Karpas-422 (cell line): ENCODE measurements at regions not wholly inside any gene's neighbourhood (a gene's known extent, or its start where the extent isn't known, plus 50 kb on each side); places are given as distances from the start of the nearest gene placed in this dataset.
"Not testable (repeated sequence)": the region's sequence is repeated elsewhere in the genome, so short reads cannot be mapped to it uniquely, and the experiment has no call there.

Experiments
- DNase-seq: peaks from one replicate; pipeline ENCODE4 v3.0.0-alpha.2; 2015
- H2AFZ ChIP-seq: fragments of 200-600 bp; sonication (generic); 2 replicates; pipeline ENCODE4 v1.6.1; 2014; ENCODE audit warnings: antibody characterized with exemption, low read length, mixed read lengths
- H3K27ac ChIP-seq: fragments of 200-600 bp; sonication (generic); 2 replicates; pipeline ENCODE4 v1.5.1; 2014; ENCODE audit warnings: mild to moderate bottlenecking, low read length, moderate library complexity
- H3K27me3 ChIP-seq: fragments of 200-600 bp; sonication (generic); 2 replicates; pipeline ENCODE4 v1.6.1; 2014; ENCODE audit warnings: low read length, mixed read lengths
- H3K36me3 ChIP-seq: fragments of 200-600 bp; sonication (generic); 2 replicates; pipeline ENCODE4 v1.6.1; 2014; ENCODE audit warnings: low read length, mixed read lengths; ENCODE audit not compliant: insufficient read depth
- H3K4me1 ChIP-seq: fragments of 200-600 bp; sonication (generic); 2 replicates; pipeline ENCODE4 v1.6.1; 2014; ENCODE audit warnings: mild to moderate bottlenecking, low read length, mixed read lengths
- H3K4me2 ChIP-seq: fragments of 200-600 bp; sonication (generic); 2 replicates; pipeline ENCODE4 v1.6.1; 2014; ENCODE audit warnings: low read length, low read depth, mild to moderate bottlenecking; ENCODE audit not compliant: poor library complexity, severe bottlenecking
- H3K4me3 ChIP-seq: fragments of 200-600 bp; sonication (generic); 2 replicates; pipeline ENCODE4 v1.5.1; 2014; ENCODE audit warnings: mild to moderate bottlenecking, antibody characterized with exemption, low read length, mixed read lengths
- H3K79me2 ChIP-seq: fragments of 200-600 bp; sonication (generic); 2 replicates; pipeline ENCODE4 v1.6.1; 2014; ENCODE audit warnings: mild to moderate bottlenecking, low read length, mixed read lengths
- H3K9ac ChIP-seq: fragments of 200-600 bp; sonication (generic); 2 replicates; pipeline ENCODE4 v1.6.0; 2014; ENCODE audit warnings: low read length
- H3K9me2 ChIP-seq: fragments of 200-600 bp; sonication (generic), shearing (Covaris generic); replicated peaks from 2 replicates; pipeline ENCODE4 v1.6.0; 2014; ENCODE audit warnings: mild to moderate bottlenecking, low read length, moderate library complexity; ENCODE audit not compliant: insufficient read depth
- H3K9me3 ChIP-seq: fragments of 300-700, 200-600 bp; sonication (generic); 2 replicates; pipeline ENCODE4 v1.6.1; 2014; ENCODE audit warnings: low read length, mixed read lengths
- H4K20me1 ChIP-seq: fragments of 200-600 bp; sonication (generic); 2 replicates; pipeline ENCODE4 v1.6.1; 2014; ENCODE audit warnings: mild to moderate bottlenecking, antibody characterized with exemption, low read length, low read depth; ENCODE audit not compliant: insufficient read depth

DNA sequence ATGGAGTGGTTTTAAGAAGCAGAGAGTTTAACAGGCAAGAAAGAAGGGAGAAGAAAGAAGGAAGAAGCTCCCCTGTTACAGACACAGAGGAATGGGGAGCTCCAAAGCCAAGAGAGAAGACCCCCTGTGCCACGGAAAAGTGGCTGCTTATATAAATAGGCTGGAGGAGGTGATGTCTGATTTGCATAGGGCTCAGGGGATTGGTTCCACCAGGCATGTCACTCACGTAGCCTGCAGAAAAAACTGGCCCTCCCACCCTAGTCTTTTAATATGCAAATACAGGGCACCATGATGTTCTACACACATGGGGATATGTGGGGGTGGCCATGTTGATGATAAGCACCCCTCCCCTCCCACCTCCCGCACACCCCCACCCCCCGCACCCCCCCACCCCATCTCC, 99.6 kb downstream of the ETS2 start:
- Histone ChIP-seq H2AFZ (no peak overlapping the region), H3K4me1 (peaks cover 12% of the 10 kb centered on the region), H3K4me2 (no peak overlapping the region), H3K36me3 (no peaks in the 10 kb centered on the region), H3K27ac (no peak overlapping the region), H3K9me3 (no peaks in the 10 kb centered on the region), H3K9ac (no peak overlapping the region), H3K4me3 (no peak overlapping the region), H3K9me2 (no peaks in the 10 kb centered on the region), H3K27me3 (no peaks in the 10 kb centered on the region), H4K20me1 (no peaks in the 10 kb centered on the region), H3K79me2 (no peaks in the 10 kb centered on the region)
- peak; percentile 49 for DNase-seq

DNA sequence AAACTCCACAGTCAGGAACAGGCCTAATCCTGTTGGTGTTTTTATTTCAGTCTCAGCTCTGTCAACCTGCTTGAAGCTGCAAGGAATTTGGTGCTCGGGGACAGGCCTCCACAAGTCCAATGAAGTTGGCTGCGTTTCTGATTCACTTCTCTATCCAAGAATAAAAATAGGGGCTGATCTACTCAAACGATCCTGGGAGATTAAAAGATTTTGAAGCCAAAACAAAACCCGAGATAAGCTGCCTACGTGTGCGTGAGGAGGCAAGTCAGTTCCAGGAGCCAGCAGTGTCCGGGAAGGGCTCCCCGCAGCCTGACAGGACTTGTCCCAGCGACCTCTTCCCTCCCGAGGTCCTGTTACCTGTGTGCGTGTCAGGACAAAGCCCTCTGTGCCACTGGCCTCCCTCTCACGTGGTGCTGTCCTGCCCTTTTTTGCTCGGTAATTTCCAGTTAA, 98.0 kb downstream of the ETS2 start:
- no peak overlapping the region for H3K27ac ChIP-seq
- H3K9me2 ChIP-seq: no peaks in the 10 kb centered on the region
- H2AFZ ChIP-seq: no peak overlapping the region
- no peaks in the 10 kb centered on the region for H3K79me2 ChIP-seq
- no peak overlapping the region for H3K9ac ChIP-seq
- no peaks in the 10 kb centered on the region for H3K36me3 ChIP-seq
- no peak overlapping the region for H3K4me3 ChIP-seq
- H3K4me2 ChIP-seq: no peak overlapping the region
- H3K9me3 ChIP-seq: no peaks in the 10 kb centered on the region
- H3K27me3 ChIP-seq: no peaks in the 10 kb centered on the region
- DNase-seq: no peak
- H3K4me1 ChIP-seq: peaks cover 5% of the 10 kb centered on the region
- H4K20me1 ChIP-seq: no peaks in the 10 kb centered on the region

DNA sequence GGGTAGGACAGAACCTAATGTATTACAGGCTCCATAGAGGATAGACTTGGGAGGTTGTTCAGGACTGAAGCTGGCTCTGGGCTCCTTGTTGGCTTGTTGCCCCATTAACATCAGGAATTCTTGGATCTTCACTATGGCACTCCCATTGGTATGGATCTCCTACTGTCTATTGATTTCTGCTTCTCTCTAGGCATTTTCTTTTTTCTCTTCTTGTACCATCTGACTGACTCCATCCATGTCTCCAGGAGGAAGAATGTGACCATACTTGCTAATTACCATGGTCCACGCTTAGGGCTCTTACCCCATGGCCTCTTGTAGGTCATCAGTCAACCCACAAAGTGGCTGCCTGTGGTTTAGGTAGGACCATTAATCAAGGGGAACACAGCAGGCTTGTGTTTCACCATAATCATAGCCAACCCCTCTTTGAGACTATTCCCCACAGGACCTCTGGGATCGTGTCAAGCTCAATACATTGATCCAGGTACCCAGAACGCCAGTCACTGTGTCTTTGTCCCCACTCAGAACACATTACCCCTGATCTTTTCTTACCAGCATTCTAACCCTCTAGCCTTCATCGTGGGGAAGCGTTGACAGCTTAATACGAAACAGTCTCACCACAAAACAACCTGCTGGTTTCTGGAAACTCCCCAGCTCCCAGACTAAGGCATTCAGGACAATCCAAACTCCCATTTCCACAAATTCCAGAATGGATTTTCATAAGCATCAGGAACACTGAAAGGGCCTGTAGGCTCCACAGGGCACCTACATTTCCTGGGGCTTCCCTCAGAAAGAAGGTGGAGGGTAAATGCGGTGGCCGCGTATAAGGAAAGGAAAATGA, 97.1 kb downstream of the ETS2 start:
- Histone ChIP-seq H3K27me3 (no peaks in the 10 kb centered on the region), H3K27ac (no peak overlapping the region), H3K36me3 (no peaks in the 10 kb centered on the region), H3K9ac (no peak overlapping the region), H2AFZ (no peak overlapping the region), H3K79me2 (no peaks in the 10 kb centered on the region), H3K9me3 (no peaks in the 10 kb centered on the region), H3K4me2 (no peak overlapping the region), H3K9me2 (no peaks in the 10 kb centered on the region), H3K4me3 (no peak overlapping the region), H3K4me1 (peaks cover 14% of the 10 kb centered on the region), H4K20me1 (no peaks in the 10 kb centered on the region)
- no peak for DNase-seq

DNA sequence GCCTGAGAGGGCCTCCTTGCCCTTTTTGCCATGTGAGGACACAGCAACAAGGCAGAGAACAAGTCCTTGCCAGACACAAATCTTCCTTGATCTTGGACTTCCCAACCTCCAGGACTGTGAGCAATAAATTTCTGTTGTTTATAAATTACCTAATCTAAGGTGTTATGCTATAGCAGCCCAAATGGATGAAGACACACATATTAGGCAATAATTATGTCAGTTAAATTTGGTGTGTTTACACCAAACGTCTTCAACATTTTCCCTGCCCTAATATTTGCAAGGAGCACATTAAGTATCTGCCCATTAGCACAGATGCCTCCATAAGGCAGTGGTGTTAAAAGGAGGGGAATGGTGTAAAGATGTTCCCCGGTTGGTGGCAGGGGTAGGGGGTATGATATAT, 94.8 kb downstream of the ETS2 start:
- H3K27me3 ChIP-seq: no peaks in the 10 kb centered on the region
- no peak for DNase-seq

DNA sequence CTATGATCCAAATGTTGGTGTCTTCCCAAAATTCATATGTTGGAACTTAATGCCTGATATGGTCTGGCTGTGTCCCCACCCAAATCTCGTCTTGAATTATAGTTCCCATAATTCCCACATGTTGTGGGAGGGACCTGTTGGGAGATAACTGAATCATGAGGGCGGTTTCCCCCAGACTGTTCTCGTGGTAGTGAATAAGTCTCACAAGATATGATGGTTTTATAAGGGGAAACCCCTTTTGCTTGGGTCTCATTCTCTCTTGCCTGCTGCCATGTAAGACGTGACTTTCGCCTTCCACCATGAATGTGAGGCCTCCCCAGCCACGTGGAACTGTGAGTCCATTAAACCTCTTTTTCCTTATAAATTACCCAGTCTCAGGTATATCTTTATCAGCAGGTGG, 94.3 kb downstream of the ETS2 start:
- H3K27me3 ChIP-seq, H3K4me3 ChIP-seq, H3K27ac ChIP-seq, H3K9ac ChIP-seq, DNase-seq, H3K79me2 ChIP-seq, H3K4me2 ChIP-seq, H3K9me2 ChIP-seq, H2AFZ ChIP-seq, H3K36me3 ChIP-seq, H4K20me1 ChIP-seq, H3K9me3 ChIP-seq: not testable (repeated sequence)
- peaks cover 25% of the 10 kb centered on the region for H3K4me1 ChIP-seq

More for the DNA sequence above, 94.8 kb downstream of the ETS2 start:
- H3K4me1 ChIP-seq: peaks cover 28% of the 10 kb centered on the region
- H3K9me2 ChIP-seq: no peaks in the 10 kb centered on the region
- no peak overlapping the region for H3K27ac ChIP-seq
- no peak overlapping the region for H2AFZ ChIP-seq
- no peaks in the 10 kb centered on the region for H4K20me1 ChIP-seq
- H3K79me2 ChIP-seq: no peaks in the 10 kb centered on the region
- no peaks in the 10 kb centered on the region for H3K36me3 ChIP-seq
- no peaks in the 10 kb centered on the region for H3K9me3 ChIP-seq
- no peak overlapping the region for H3K9ac ChIP-seq
- no peak overlapping the region for H3K4me3 ChIP-seq
- H3K4me2 ChIP-seq: no peak overlapping the region

DNA sequence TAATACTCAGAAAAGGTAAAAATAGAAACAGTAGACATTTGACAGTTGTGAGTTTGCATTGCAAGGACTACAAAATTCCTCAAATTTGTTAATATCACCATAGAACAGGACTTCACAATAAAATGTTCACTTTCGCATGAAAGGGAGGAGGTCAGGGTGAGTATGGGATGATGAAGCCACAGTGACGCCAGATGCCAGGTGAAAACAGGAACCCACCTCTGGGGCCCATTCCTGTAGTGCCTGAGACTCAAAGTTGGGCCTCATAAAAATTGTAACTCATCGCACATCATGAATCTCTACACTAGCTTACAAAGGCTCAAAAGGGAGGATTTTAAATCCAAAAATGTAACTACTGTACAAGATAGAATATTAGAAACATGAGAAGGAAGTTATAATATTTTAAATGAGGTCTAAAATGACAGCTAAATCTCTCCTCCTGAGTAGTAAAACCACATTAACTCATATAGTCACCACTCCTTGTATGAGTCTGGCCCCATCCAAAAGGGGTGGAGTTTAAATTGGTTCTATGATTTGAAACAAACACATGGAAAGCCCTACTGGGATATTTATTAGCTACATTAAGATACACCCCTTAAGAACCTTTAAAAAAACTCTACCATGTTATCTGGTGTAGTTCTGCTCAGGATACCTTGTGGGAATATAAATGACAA, 93.7 kb downstream of the ETS2 start:
- no peaks in the 10 kb centered on the region for H3K36me3 ChIP-seq
- H3K9ac ChIP-seq: no peak overlapping the region
- no peaks in the 10 kb centered on the region for H3K27me3 ChIP-seq
- no peaks in the 10 kb centered on the region for H3K9me2 ChIP-seq
- H3K79me2 ChIP-seq: no peaks in the 10 kb centered on the region
- no peaks in the 10 kb centered on the region for H4K20me1 ChIP-seq
- no peak overlapping the region for H3K27ac ChIP-seq
- H3K4me1 ChIP-seq: peaks cover 24% of the 10 kb centered on the region
- H3K4me2 ChIP-seq: no peak overlapping the region
- H3K4me3 ChIP-seq: no peak overlapping the region
- no peak for DNase-seq
- no peak overlapping the region for H2AFZ ChIP-seq
- H3K9me3 ChIP-seq: no peaks in the 10 kb centered on the region

DNA sequence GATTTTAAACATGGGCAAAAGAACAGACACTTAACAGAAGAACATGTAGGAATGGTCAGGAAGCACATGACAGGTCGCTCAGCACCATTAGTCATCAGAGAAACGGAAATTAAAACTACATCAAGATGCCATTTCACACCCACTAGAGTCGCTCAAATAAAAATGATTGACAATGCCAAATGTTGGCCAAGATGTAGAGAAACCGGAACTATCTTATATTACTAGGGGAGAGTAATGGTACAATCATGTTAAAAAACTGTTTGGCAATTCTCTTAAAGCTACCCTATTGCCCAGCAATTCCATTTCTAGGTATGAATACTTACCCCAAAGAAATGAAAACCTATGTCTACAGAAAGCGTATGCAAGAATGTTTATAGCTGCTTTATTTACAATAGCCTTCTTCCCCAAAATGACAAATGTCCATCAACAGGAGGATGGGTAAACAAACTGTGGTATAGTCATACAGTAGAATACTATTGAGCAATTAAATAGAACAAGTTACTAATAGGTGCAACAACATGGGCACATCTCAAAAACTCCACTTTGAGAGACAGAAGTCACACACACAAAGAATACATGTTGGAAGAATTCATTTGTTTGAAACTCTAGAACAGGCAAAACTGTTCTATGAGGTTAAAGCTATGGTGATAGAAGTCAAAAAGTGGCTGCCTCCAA, 92.8 kb downstream of the ETS2 start:
- no peak for DNase-seq
- Histone ChIP-seq H4K20me1 (no peaks in the 10 kb centered on the region), H3K27ac (no peak overlapping the region), H3K4me2 (peak overlapping the region; percentile 52), H3K36me3 (no peaks in the 10 kb centered on the region), H3K9me3 (no peaks in the 10 kb centered on the region), H3K9ac (no peak overlapping the region), H3K9me2 (no peaks in the 10 kb centered on the region), H3K79me2 (no peaks in the 10 kb centered on the region), H3K4me3 (no peak overlapping the region), H3K27me3 (no peaks in the 10 kb centered on the region), H2AFZ (no peak overlapping the region), H3K4me1 (peaks cover 24% of the 10 kb centered on the region)
